ENCODE measurements at regions not wholly inside any gene's neighbourhood (a gene's known extent, or its start where the extent isn't known, plus 50 kb on each side); places are given as distances from the start of the nearest gene placed in this dataset.

GRCh38 chr9:124124729-124125650, 113.4 kb downstream of the LHX2 start:
- Histone ChIP-seq H3K4me2 (ENCODE audit: low read length) (no peak overlapping the region), H3K4me1 (ENCODE audit: insufficient read depth, low read length, poor library complexity, severe bottlenecking) (no peaks in the 10 kb centered on the region), H3K9me3 (ENCODE audit: low read length) (no peaks in the 10 kb centered on the region), H3K9me2 (ENCODE audit: insufficient read depth, low read length) (no peaks in the 10 kb centered on the region), H3K27ac (ENCODE audit: low read depth, low read length, poor library complexity, severe bottlenecking) (no peak overlapping the region), H4K20me1 (ENCODE audit: insufficient read depth, low read length) (no peaks in the 10 kb centered on the region), H3K79me2 (ENCODE audit: insufficient read depth, low read depth, low read length) (no peaks in the 10 kb centered on the region), H2AFZ (ENCODE audit: low read length) (no peak overlapping the region), H3K4me3 (ENCODE audit: low read depth, low read length, poor library complexity, severe bottlenecking) (no peak overlapping the region), H3K36me3 (ENCODE audit: insufficient read depth, low read length) (no peaks in the 10 kb centered on the region)
- intact Hi-C loops (cut with micrococcal nuclease; ENCODE audit: unreplicated experiment) = loop anchor here (10.0 kb wide), 1 partner anchor 580 kb away; no protein-coding TSS in a partner anchor
- POLR2A ChIA-PET = no interaction called here
- no peak for DNase-seq (ENCODE audit: low spot score)
- CTCF ChIA-PET (ENCODE audit: unreplicated experiment) = no interaction called here
- no TSS peak for BruUV-seq (replicated peaks)
- TF ChIP-seq EZH2phosphoT487 (IDR thresholded peaks at IDR 0.05; ENCODE audit: borderline replicate concordance, low read depth, low read length) (no peak), CTCF (conservative IDR thresholded peaks at IDR 0.05; ENCODE audit: low read length) (no peak)

- no TSS peak for BruUV-seq (replicated peaks)
- TF ChIP-seq CTCF (conservative IDR thresholded peaks at IDR 0.05; ENCODE audit: low read length) (no peak), EZH2phosphoT487 (IDR thresholded peaks at IDR 0.05; ENCODE audit: borderline replicate concordance, low read depth, low read length) (no peak)
- Histone ChIP-seq H3K27ac (ENCODE audit: low read depth, low read length, poor library complexity, severe bottlenecking) (no peak overlapping the region), H3K9me2 (ENCODE audit: insufficient read depth, low read length) (no peaks in the 10 kb centered on the region), H3K4me1 (ENCODE audit: insufficient read depth, low read length, poor library complexity, severe bottlenecking) (no peaks in the 10 kb centered on the region), H3K4me3 (ENCODE audit: low read depth, low read length, poor library complexity, severe bottlenecking) (no peak overlapping the region), H2AFZ (ENCODE audit: low read length) (no peak overlapping the region), H4K20me1 (ENCODE audit: insufficient read depth, low read length) (no peaks in the 10 kb centered on the region), H3K36me3 (ENCODE audit: insufficient read depth, low read length) (no peaks in the 10 kb centered on the region), H3K9me3 (ENCODE audit: low read length) (no peaks in the 10 kb centered on the region), H3K4me2 (ENCODE audit: low read length) (no peak overlapping the region), H3K79me2 (ENCODE audit: insufficient read depth, low read depth, low read length) (no peaks in the 10 kb centered on the region)
- DNase-seq (ENCODE audit: low spot score) = no peak
- ChIA-PET CTCF (ENCODE audit: unreplicated experiment) (no interaction called here), POLR2A (no interaction called here)
- intact Hi-C loops (cut with micrococcal nuclease; ENCODE audit: unreplicated experiment) = loop anchor here (10.0 kb wide), 1 partner anchor 581 kb away; no protein-coding TSS in a partner anchor
Measured at GRCh38 chr9:124125651-124125977, 114.0 kb downstream of the LHX2 start.

All from OCI-LY7 (cell line).